GM19397 (cell line): ENCODE measurements at regions not wholly inside any gene's neighbourhood (a gene's known extent, or its start where the extent isn't known, plus 50 kb on each side); places are given as distances from the start of the nearest gene placed in this dataset.
"Not testable (repeated sequence)": the region's sequence is repeated elsewhere in the genome, so short reads cannot be mapped to it uniquely, and the experiment has no call there.

Experiments used
- ATAC-seq: cut with Tn5 transposase; IDR thresholded peaks from one replicate; pipeline ENCODE4 v1.9.1; 2021; ENCODE audit warnings: mild to moderate bottlenecking, moderate library complexity; ENCODE audit not compliant: unreplicated experiment

- ATAC-seq = no peak
Observed at GRCh38 chr5:169531631-169532030, 51.9 kb upstream of the SPDL1 start.

- ATAC-seq = no peak
Observed at GRCh38 chr5:169527863-169528262, 55.7 kb upstream of the SPDL1 start.

- ATAC-seq = no peak
Observed at GRCh38 chr5:169527066-169527465, 56.5 kb upstream of the SPDL1 start.

- no peak for ATAC-seq
Observed at GRCh38 chr5:169522851-169523250, 60.7 kb upstream of the SPDL1 start.

- ATAC-seq = no peak
Observed at GRCh38 chr5:169521366-169521983, 62.1 kb upstream of the SPDL1 start.

GRCh38 chr5:169519358-169519757, 64.2 kb upstream of the SPDL1 start:
- ATAC-seq = no peak

- not testable (repeated sequence) for ATAC-seq
Observed at GRCh38 chr5:169518779-169519178, 64.8 kb upstream of the SPDL1 start.

- no peak for ATAC-seq
Observed at GRCh38 chr5:169512385-169512784, 71.2 kb upstream of the SPDL1 start.

GRCh38 chr5:169511708-169512107, 71.9 kb upstream of the SPDL1 start:
- no peak for ATAC-seq

GRCh38 chr5:169507051-169507450, 76.5 kb upstream of the SPDL1 start:
- ATAC-seq = no peak

GRCh38 chr5:169503886-169504285, 79.7 kb upstream of the SPDL1 start:
- no peak for ATAC-seq

- ATAC-seq = no peak
Observed at GRCh38 chr5:169499990-169500505, 83.5 kb upstream of the SPDL1 start.

- no peak for ATAC-seq
Observed at GRCh38 chr5:169496878-169497277, 86.7 kb upstream of the SPDL1 start.

GRCh38 chr5:169494941-169495548, 88.5 kb upstream of the SPDL1 start:
- ATAC-seq = no peak

- no peak for ATAC-seq
Observed at GRCh38 chr5:169494383-169494935, 89.1 kb upstream of the SPDL1 start.

- no peak for ATAC-seq
Observed at GRCh38 chr5:169474226-169474625, 109.3 kb upstream of the SPDL1 start.

- no peak for ATAC-seq
Observed at GRCh38 chr5:169472544-169472943, 111.0 kb upstream of the SPDL1 start.

- ATAC-seq = no peak
Observed at GRCh38 chr5:169471021-169471420, 112.6 kb upstream of the SPDL1 start.

- no peak for ATAC-seq
Observed at GRCh38 chr5:169467041-169467771, 116.4 kb upstream of the SPDL1 start.

GRCh38 chr5:169460896-169461295, 122.7 kb upstream of the SPDL1 start:
- no peak for ATAC-seq

- no peak for ATAC-seq
Observed at GRCh38 chr5:169460123-169460522, 123.5 kb upstream of the SPDL1 start.

GRCh38 chr5:169458221-169458620, 125.4 kb upstream of the SPDL1 start:
- no peak for ATAC-seq
